GM19452 (cell line): ENCODE measurements at regions not wholly inside any gene's neighbourhood (a gene's known extent, or its start where the extent isn't known, plus 50 kb on each side); places are given as distances from the start of the nearest gene placed in this dataset.
"Not testable (repeated sequence)": the region's sequence is repeated elsewhere in the genome, so short reads cannot be mapped to it uniquely, and the experiment has no call there.

Experiments used
- ATAC-seq: cut with Tn5 transposase; IDR thresholded peaks from one replicate; pipeline ENCODE4 v1.9.1; 2021; ENCODE audit not compliant: unreplicated experiment

DNA sequence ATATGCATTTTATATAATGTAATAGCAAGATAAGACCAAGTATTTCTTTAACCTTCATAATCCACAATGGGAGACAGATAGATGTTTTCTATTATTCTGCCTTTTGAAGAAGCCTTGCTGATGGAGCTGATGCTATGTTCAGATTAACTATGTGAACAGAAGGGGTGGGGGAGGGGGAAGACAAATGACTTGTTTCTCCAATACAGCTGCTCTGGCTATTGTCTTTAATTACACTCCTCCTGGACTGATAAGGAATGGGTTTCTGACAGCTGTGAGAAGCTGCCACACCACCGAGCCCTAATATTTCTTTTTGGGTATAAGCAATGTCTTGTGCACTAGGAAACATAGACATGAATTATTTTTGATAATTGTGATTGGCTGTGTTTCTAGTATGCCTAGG lies 62.0 kb downstream of the CAVIN4 start:
- ATAC-seq = no peak

DNA sequence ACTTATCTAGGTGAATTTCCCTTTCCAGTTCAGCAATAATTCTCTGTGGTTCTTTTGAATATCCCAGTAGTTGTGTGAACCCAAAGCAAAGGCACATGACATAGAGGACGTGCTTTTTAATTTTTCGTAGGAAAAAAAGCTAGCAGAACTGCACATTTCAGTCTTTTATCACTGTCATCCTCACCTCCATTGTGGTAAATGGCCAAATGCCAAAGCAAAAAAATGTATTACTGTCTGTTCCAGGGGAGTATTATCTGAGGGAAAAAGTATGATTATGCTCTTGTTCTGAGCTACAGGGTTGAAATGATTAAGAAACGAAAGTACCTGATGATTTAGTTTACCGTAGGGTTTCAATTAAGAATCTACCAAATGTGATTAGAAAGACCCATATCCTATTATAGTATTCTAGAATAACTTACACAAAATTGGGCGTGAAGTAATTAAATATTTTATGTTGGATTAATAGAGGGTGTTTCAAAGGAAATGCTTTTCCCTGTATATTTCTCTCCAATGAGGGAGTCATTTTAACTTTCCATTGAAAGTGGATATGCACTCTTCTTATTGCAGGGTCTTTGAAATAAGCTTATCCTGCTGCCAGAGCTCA lies 62.7 kb downstream of the CAVIN4 start:
- ATAC-seq = no peak

GRCh38 chr9:100641166-100641565 lies 63.3 kb downstream of the CAVIN4 start:
- no peak for ATAC-seq

DNA sequence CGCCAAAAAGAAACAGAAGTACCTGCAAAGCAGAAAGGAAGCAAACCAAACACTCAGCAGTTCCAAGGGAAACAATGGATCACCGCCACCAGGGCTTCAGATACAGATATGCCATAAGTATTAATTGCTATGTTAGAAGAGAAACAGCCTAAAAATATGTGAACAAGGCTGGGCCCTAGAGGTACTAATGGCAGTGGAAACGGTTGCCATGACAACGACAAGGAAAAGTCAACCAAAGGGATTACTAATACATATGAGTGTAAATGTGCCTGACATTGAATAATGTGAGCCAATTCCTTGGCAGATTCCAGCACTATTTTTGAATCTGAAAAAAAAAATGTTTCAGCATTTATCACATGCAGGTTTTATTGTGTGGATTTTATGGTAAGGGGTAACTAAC lies 75.0 kb downstream of the CAVIN4 start:
- no peak for ATAC-seq

DNA sequence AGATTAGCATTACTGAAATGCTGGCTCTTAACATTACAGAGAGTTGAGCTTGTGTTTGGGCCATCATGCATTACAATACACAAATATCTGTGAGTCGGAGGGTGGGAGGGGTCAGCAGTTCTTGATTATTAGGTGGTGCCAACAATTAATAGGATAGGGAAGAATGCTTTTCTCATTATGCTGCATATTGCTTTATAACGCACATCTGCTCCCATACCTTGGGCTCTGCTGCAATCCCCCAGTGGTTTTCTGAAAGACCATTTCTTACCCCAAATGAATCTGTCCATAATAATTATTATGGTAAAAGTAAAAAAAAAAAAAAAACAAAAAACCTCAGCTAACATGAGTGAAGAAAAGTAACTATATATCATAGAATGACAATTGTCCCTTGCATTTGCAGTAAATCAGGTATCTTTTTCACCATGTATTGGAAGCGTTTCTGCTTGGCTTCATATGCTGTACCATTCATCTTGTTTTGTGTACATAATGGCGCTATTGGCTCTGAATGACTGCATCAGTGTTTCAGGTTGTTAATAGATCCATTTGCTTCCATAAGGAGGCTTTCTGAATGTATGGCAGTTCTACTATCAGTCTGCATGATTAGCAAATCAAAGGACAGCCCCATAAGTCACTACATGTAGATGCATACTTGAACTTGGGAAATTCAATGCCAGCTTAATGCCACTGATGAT lies 75.9 kb downstream of the CAVIN4 start:
- ATAC-seq = no peak

- not testable (repeated sequence) for ATAC-seq
Measured at GRCh38 chr9:100656851-100657250, 79.0 kb downstream of the CAVIN4 start.

GRCh38 chr9:100661668-100662067 lies 83.8 kb downstream of the CAVIN4 start:
- ATAC-seq = no peak

DNA sequence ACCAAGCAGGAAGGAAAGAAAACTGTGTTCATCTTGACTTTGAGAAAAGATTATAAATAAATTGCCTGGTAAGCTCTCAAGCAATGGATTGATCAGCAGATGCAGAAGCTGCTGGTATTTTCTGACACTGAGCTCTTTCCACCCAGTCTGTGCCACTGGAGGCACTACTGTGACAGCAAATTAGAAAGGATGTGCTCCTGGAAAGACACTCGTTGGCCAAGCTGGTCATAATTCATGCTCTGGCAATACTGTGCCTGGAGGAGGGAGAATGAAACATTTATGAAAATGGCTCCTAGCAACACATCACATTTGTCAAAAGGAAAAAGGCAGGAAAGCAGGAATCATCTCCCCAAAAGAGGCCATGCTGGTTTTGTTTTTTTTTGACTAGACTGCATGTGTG lies 84.2 kb downstream of the CAVIN4 start:
- no peak for ATAC-seq

DNA sequence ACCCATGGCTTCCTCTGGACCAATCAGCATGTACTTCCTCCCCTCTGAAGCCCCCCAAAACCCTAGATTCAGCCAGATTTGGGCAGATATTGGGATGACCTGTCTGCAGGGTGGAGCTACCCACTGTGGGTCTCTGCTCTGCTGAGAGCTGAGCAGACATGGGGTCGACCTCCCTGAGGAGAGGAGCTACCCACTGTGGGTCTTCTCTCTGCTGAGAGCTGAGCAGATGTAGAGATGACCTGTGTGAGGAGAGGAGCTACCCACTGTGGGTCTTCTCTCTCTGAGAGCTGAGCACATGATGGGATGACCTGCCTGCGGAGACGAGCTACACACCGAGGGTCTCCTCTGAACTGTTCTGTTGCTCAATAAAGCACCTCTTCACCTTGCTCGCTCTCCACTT lies 89.6 kb downstream of the CAVIN4 start:
- no peak for ATAC-seq

DNA sequence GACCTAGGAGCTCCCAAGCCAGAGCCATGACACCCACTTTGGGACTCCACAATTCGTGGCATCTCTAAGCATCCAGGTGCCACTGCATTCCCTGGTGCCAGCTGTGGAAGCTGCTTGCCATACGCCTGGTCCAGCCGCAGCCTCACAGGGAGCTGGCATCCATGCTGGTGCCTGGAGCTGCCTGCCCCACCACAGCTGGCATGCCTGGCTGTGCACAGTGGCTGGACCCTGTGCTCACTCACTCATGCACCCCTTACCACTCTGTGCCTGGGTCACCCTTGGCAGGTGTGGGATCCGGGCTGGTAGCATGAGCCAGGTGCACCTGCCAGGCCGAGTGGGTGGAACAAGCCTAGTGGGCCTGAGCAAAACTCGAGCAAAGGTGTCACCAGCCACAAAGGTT lies 90.1 kb downstream of the CAVIN4 start:
- ATAC-seq = no peak

- ATAC-seq = no peak
Measured at GRCh38 chr9:100669968-100670367, 92.1 kb downstream of the CAVIN4 start.

- no peak for ATAC-seq
Measured at GRCh38 chr9:100670719-100671118, 92.8 kb downstream of the CAVIN4 start.

DNA sequence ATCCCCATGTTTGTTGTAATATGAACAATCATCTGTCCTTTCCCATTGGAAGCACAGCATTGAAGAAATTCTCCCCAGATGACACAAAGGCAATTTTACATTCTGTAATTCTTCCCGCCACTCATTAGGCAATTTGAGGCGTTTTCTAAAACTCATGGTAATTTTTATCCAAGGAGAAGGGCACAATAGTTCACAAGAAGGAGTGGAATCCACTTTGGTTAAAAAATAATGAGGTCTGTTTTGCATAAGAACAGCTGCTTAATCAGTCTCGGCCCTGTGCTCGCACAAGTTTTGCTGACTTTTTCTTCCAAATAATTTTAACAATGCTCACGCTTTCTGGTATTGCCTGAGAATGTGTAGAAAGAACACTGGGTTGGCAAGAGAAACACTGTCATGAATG lies 94.0 kb downstream of the CAVIN4 start:
- no peak for ATAC-seq

GRCh38 chr9:100673249-100673648 lies 95.4 kb downstream of the CAVIN4 start:
- no peak for ATAC-seq

- ATAC-seq = no peak
Measured at GRCh38 chr9:100674419-100675122, 96.7 kb downstream of the CAVIN4 start.

- no peak for ATAC-seq
Measured at GRCh38 chr9:100679834-100680233, 102.0 kb downstream of the CAVIN4 start.

- no peak for ATAC-seq
Measured at GRCh38 chr9:100686420-100686819, 108.5 kb downstream of the CAVIN4 start.

DNA sequence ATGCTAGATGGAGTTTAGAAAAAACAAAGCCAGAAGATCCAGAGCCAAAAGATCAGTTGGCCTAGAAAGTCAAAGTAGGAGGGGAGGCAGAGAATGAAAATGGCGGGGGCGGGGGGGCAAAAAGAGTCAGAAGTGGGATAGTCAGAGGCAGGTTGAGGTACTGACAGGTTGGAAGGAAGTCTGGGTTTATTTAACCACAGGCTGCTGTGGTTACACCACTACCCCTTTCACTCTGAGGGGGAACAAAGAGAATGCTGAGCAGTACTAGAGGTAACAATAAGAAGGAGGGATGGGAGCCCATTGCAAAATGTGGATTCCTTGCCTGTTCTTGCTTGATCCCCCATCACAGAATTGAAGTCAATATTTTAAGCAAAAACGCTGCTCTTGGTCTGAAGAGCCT lies 111.8 kb downstream of the CAVIN4 start:
- no peak for ATAC-seq

DNA sequence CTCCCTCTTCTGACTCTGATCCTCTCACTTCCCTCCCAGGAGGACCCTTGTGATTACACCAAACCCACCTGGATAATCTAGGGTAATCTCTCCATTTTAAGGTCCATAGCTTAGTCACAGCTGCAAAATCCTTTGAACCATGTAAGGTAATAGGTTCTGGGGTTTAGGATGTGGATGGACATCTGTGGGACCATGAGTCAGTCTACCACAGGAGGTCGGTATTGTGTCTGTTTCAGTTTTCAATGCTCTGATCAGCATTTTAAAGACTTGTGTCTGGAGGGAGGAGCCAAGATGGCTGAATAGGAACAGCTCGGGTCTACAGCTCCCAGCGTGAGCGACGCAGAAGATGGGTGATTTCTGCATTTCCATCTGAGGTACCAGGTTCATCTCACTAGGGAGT lies 112.6 kb downstream of the CAVIN4 start:
- no peak for ATAC-seq

GRCh38 chr9:100697339-100697738 lies 119.5 kb downstream of the CAVIN4 start:
- no peak for ATAC-seq

DNA sequence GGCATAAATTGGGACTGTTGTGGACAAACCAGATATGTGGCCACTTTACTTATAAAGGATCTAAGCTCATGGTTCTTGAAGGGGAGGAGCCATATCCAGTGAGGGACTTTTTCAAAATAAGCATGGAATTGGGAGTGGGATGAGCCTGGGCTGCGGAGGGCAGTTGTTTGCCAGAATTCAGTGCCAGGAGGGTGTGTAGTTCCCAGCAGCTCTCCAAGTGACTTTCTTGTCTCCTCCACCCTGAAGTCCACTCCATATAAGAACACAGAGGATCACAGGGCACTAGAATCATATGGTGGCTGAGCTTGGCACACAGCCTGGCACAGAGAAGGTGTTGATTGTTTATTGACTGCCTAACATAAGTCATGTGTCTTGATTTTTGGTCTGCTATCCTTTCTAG lies 121.1 kb downstream of the CAVIN4 start:
- no peak for ATAC-seq

DNA sequence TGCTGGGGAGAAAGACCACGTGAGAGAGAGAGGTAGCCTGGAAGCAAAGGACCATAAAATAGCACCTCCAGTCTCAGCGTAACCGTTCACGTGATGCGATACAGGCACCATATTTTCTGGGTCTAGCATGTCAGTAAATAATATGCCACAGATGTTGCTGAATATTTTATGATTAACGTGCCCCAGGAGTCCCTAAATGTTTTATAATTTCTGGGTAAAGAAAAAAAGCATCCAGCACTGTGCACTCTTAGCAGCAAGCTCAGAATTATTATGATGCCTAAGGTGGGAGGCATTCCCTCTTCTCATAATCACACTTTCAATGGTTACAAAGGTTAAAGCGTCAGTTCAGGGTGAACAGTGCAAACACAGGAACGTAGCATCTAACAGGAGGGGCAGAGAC lies 121.8 kb downstream of the CAVIN4 start:
- ATAC-seq = no peak
